Fibroblast of skin of left quadriceps (primary cell): ENCODE measurements at regions not wholly inside any gene's neighbourhood (a gene's known extent, or its start where the extent isn't known, plus 50 kb on each side); places are given as distances from the start of the nearest gene placed in this dataset.

Experiments used
- DNase-seq, 2 experiments: peaks; one replicate each; pipeline ENCODE4 v3.0.0-alpha.2; 2013; ENCODE audit warnings: low read depth in 2 of 2

DNA sequence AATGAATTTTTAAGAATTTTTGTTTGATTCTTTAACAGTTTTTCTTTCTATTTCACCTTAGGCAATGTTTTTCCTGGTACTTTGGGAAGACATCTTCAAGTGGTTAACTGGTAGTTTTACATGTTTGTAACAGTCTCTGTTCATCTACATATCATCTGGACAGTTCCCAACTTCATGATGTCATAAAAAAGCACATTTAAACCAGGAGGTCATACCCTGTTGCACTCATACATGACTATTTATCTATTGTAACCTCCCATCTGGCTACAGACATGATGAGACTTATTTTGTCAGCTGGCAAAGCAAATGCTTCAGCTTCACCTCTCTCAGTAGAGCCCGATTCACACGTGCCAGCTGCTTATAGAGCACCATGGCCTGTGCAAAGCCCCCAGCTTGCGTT, 99.8 kb upstream of the YPEL5 start:
- DNase-seq: no peak

DNA sequence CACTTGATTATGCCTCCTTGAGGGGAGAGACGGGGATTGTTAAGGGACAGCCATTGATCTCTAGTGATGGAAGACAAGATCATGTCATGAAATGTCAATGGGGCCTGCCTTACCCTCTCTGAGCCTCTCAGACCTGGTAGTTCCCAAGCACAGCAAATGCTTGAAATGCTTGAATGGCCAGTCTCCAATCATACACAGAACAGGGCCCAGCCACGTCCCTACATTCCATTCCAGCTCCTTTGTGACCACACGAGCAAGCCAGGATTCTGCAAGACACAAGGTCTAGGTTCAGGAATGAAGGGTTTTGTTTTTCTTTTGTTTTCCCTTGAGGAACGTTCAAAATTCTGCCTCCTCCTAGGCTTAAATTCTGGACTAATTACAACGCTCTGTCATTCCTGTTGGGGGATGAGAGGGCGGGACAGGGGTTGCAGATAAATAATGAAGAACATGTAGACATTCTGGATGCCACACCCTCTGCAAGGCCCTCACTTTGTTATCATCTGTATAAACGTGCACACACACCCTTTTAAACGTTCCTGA, 98.1 kb upstream of the YPEL5 start:
- no peak for DNase-seq

DNA sequence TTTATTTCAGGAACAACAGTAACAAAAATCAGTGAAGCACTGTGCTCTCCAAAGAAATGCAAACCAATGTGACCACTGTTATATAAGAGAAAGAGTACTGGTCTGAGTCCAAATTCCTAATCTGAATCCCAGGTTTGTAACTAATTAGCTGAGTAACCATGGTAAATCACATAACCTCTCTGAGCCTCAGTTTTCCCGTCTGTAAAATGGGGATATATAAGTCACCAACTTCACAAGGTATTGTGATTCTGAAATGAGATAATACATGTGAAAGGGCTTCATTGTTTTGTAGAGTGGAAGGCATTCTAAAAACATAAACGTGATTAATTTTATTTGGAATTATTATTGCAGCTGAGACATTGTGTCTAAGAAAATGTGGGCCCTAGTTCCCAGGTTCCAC, 91.3 kb upstream of the YPEL5 start:
- no peak for DNase-seq

DNA sequence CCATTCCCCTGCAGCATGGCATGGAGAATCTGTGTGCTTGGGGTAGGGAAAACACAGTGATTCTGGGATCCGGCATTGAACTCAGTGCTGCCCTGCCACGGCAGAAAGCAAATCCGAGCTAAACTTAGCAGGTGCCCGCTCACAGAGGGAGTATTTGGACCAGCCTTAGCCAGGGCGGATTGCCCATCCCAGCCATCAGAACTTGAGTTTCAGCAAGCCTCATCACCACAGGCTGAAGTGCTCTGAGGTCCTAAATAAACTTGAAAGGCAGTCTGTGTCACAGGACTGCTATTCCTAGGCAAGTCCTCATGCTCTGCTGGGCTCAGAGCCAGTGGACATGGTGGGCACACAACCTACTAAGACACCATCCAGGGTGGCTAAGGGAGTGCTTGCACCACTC, 86.2 kb upstream of the YPEL5 start:
- DNase-seq: no peak

DNA sequence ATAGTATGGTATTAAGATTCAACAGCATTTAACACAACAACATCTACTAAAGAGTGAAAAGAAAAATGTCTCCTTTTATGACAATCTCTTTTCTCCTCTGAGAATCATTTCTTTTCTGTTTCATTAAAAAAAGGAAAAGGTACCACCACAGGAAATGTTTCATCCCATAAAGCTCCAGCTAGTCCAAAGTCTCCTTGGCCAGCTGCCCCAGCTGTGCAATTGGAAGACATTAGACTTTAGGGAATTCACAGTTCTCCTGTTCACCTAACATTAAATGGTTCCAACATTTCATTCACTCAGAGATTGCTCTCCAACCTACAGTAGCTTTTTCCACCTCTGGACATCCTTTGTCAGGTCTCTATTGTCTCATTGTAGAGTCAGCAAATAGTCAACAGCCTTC, 78.7 kb upstream of the YPEL5 start:
- no peak for DNase-seq

DNA sequence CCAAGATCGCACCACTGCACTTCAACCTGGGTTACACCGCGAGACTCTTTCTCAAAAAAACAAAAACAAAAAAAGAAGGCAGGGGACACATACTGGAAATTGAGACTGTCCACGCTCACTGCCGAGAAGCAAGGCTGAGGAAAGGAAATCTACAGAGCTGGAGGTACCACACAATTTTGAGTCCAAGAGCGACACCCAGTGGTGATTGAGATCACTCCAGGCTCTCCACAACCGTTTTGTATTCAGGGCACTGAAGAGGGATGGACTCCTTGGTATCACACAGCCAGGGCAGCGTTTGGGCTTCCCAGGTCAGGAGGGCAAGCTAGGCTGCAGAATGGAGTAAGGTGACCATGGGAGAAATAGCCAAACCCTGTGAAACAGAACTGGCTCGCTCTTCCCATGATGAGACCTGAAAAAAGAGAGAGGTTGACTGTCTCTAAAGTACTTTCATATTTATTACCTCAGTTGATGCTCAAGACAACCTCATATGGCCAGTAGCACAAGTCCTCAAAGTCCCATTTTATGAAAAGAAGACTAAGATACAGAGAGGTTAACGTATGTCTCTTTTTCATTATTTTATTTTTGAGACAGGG, 74.5 kb upstream of the YPEL5 start:
- peak; percentile 39 to 42 for DNase-seq

DNA sequence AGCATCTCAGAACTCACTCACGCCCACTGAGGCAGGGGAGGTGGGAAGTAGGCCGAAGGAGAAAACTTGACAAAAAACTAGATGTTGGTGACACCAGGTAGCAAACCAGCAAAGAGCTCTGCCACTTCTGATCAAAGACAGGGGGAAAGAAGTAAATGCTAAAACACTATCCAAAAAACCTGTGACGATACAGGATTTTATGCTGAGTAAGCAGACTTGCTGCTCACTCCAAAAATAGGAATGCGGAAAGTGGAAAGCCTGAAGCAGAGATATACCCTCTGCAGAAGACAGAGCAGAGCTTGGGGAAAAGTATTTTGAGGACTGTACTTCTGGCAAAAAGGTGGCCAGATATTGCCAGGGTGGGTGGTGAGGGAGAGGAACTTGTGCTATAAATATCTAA, 73.3 kb upstream of the YPEL5 start:
- no peak for DNase-seq

DNA sequence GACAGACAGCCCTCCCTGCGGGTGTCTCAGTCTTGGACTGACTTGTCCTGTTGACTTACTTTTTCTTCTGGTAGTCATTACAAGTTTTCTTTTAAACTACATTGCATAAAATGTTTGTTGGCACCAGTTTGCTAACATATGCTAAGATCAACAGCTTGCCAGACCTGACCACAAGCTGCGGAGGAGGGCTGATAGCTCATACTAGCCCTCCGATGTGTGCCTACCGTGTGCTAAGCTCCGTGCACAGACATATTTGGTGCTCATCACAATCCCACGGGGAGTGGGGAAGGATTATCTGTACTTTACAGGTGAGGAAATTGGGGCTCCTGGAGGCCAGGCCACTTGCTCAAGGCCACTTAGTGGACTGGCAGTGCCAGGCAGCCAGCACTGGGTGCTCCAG, 72.8 kb upstream of the YPEL5 start:
- no peak for DNase-seq

DNA sequence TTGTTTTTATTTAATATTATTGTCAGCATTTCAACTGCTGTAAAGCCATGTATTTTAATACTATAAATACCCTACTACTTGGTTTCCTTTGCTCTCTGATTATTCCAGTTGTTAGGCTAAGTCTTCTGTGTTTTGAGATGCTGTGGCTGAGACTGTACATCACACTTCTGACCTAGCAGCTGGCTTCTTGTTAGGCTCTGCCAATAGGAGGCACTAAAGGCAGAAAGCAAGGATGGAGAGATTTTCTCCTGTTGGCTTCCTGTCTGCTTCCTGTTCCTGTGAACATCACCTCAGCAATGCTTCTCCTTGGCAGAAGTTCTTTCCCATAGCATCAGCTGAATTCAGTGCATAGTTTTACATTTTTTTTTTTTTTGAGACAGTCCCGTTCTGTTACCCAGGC, 68.3 kb upstream of the YPEL5 start:
- DNase-seq: no peak

DNA sequence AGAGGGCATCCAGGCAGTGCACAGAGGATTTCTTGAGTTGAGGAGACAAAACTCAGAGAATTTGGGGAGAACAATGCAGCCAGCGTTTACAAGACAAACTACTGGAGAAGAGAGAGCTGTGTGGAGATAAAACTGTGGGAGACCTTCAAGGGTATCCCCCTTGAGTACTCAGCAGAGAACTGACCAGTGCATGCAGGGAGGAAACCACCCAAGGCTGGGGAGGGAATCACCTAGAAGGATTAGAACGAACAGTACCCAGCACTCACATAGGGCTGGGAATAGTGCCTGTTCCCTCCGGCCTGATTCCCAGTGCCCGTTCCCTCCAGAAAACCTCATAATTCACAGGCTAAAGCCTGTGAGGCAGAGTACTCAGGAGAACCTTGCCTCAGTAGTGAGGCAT, 61.9 kb upstream of the YPEL5 start:
- no peak for DNase-seq

DNA sequence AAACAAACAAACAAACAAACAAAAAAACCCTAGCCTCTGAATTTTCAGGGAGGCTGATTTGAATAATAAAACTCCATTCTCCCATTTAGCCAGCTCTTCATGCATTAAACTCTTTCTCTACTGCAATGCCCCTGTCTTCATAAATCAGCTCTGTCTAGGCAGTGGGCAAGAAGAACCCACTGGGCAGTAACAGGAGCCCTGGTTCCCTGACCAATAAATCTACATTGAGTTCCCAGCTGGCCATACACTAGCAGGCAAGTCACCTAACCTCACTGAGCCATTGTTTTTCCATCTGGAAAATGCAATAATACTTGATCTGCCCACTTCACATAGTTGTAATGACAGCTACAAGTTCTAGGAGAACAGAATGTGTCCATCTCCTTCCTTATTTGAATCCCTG, 57.6 kb upstream of the YPEL5 start:
- DNase-seq: no peak

DNA sequence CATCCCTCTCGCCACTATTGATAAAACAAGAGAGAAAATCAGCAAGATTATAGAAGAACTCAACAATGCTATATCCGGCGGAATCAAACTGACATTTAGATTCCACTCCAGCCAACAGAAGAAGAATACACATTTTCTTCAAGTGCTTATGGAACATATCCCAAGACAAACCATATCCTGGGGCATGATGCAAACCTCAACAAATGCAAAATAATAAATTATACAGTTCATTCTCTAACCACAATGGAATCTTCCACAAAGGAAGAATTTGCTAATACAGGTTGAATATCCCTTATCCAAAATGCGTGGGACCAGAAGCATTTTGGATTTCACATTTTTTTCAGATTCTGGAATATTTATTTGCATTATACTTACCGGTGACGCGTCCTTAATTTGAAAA, 51.4 kb upstream of the YPEL5 start:
- no peak for DNase-seq

DNA sequence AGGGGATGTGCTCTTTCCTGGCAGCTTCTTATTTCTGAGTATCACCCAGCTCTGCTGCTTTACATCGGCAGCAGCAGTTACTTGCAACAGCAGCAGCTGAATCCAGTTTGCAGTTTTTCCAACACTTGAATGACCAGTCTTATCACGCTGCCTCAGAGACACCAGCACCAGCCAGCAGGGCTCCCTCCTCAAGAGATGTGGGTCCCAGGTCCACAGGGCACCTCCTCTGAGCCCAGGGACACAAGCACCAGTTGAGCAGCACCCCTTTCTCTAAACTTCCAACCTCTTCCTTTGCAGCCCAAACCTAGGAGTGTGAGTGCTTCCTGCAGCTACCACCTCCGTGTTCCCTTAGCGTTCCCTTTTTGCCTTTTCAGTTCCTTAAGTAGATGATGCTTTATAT, 50.4 kb upstream of the YPEL5 start:
- DNase-seq: no peak
